SK-N-SH (cell line): ENCODE measurements at regions not wholly inside any gene's neighbourhood (a gene's known extent, or its start where the extent isn't known, plus 50 kb on each side); places are given as distances from the start of the nearest gene placed in this dataset.

Experiments
- CTCF ChIA-PET: fragments of 300-600, 350-600 bp; formaldehyde crosslinking; extraction: SDS; loops from one replicate; lab custom pipeline; 2021; lab: Yijun Ruan, JAX
- POLR2A ChIA-PET: fragments of 350-600 bp; sonication (Branson Sonifier 250); formaldehyde crosslinking; extraction: SDS; loops from one replicate; lab custom pipeline; 2020; ENCODE audit warnings: antibody characterized with exemption, inconsistent platforms; lab: Yijun Ruan, JAX
- DNase-seq: peaks from one replicate; pipeline ENCODE4 v3.0.0; 2012
- H2AFZ ChIP-seq: fragments of 200-600 bp; sonication (generic); 2 replicates; pipeline ENCODE4 v1.8.1; 2016; ENCODE audit warnings: antibody characterized with exemption, mild to moderate bottlenecking, low read depth
- H3F3A ChIP-seq: fragments of 200-600 bp; sonication (generic); replicated peaks from 2 replicates; pipeline ENCODE3; 2016; ENCODE audit warnings: antibody characterized with exemption, mild to moderate bottlenecking; ENCODE audit not compliant: insufficient read depth
- H3K27ac ChIP-seq, 2 experiments: fragments of 200-500 bp in 1 of 2; fragments of 200-600 bp in 1 of 2; sonication (Bioruptor generic) in 1 of 2; sonication (generic), shearing (Covaris generic) in 1 of 2; 2 replicates each; pipeline versions ENCODE4 v1.5.1 to v1.6.1; 2014 to 2016; ENCODE audit warnings: low read depth in 2 of 2, inconsistent platforms in 1 of 2, low read length in 1 of 2, mild to moderate bottlenecking in 1 of 2, mixed read lengths in 1 of 2
- H3K27me3 ChIP-seq: fragments of 200-600 bp; sonication (generic), shearing (Covaris generic); 2 replicates; pipeline ENCODE4 v1.6.1; 2016; ENCODE audit warnings: mixed run types; ENCODE audit not compliant: insufficient read depth
- H3K36me3 ChIP-seq, 2 experiments: fragments of 200-500 bp in 1 of 2; fragments of 200-600 bp in 1 of 2; sonication (Bioruptor generic) in 1 of 2; sonication (generic) in 1 of 2; replicated peaks in 1 of 2; 2 replicates each; pipeline versions ENCODE3 to v1.5.1; 2014 to 2016; ENCODE audit warnings: low read length in 1 of 2, mild to moderate bottlenecking in 1 of 2; ENCODE audit not compliant: insufficient read depth in 2 of 2, control insufficient read depth in 1 of 2
- H3K4me1 ChIP-seq, 2 experiments: fragments of 200-500 bp in 1 of 2; fragments of 200-600 bp in 1 of 2; sonication (Bioruptor generic) in 1 of 2; sonication (generic), shearing (Covaris generic) in 1 of 2; 2 replicates each; pipeline versions ENCODE4 v1.5.1 to v1.6.1; 2014 to 2016; ENCODE audit warnings: low read depth in 1 of 2, low read length in 1 of 2, mixed run types in 1 of 2; ENCODE audit not compliant: insufficient read depth in 2 of 2, control insufficient read depth in 1 of 2
- H3K4me2 ChIP-seq: fragments of 200-600 bp; sonication (generic), shearing (Covaris generic); 2 replicates; pipeline ENCODE4 v1.6.1; 2017; ENCODE audit warnings: mixed run types
- H3K4me3 ChIP-seq, 2 experiments: fragments of 200-500 bp in 1 of 2; fragments of 200-600 bp in 1 of 2; sonication (Bioruptor generic) in 1 of 2; sonication (generic), shearing (Covaris generic) in 1 of 2; 2 replicates each; pipeline versions ENCODE4 v1.5.1 to v1.8.1; 2014 to 2016; ENCODE audit warnings: low read depth in 2 of 2, inconsistent platforms in 1 of 2, low read length in 1 of 2, mild to moderate bottlenecking in 1 of 2, mixed read lengths in 1 of 2, moderate library complexity in 1 of 2
- H3K79me2 ChIP-seq: fragments of 200-600 bp; sonication (generic); 2 replicates; pipeline ENCODE4 v1.8.1; 2017; ENCODE audit warnings: mild to moderate bottlenecking; ENCODE audit not compliant: insufficient read depth
- H3K9ac ChIP-seq: fragments of 200-600 bp; sonication (generic); 2 replicates; pipeline ENCODE4 v1.6.1; 2017; ENCODE audit warnings: mixed run types
- H3K9me2 ChIP-seq: fragments of 200-600 bp; sonication (generic); 2 replicates; pipeline ENCODE4 v1.6.1; 2017; ENCODE audit warnings: mixed run types
- H3K9me3 ChIP-seq: fragments of 200-600 bp; sonication (generic); 2 replicates; pipeline ENCODE4 v1.6.1; 2017; ENCODE audit warnings: mixed run types, mild to moderate bottlenecking, moderate library complexity
- H4K20me1 ChIP-seq: fragments of 200-600 bp; sonication (generic); 2 replicates; pipeline ENCODE4 v1.6.1; 2017; ENCODE audit warnings: mild to moderate bottlenecking, mixed run types; ENCODE audit not compliant: insufficient read depth
- FOXJ3 ChIP-seq: sonication (generic); formaldehyde crosslinking; IDR thresholded peaks from 2 replicates; pipeline ENCODE4 v1.5.1; 2020; ENCODE audit warnings: mild to moderate bottlenecking, missing genetic modification reagents
- GABPA ChIP-seq: IDR thresholded peaks from 2 replicates; pipeline ENCODE4 v1.4.0; 2012; ENCODE audit warnings: low read depth, mild to moderate bottlenecking
- MEF2A ChIP-seq: IDR thresholded peaks from 2 replicates; pipeline ENCODE4 v1.4.0; 2012; ENCODE audit warnings: low read depth, borderline replicate concordance
- NFIC ChIP-seq: IDR thresholded peaks from 2 replicates; pipeline ENCODE4 v1.4.0; 2012; ENCODE audit warnings: borderline replicate concordance
- NRF1 ChIP-seq: IDR thresholded peaks from 2 replicates; pipeline ENCODE4 v1.6.1; 2012; ENCODE audit warnings: low read depth, mild to moderate bottlenecking, low read length
- POLR2AphosphoS5 ChIP-seq: IDR thresholded peaks from 2 replicates; pipeline ENCODE4 v1.6.1; 2012; ENCODE audit warnings: low read depth, low read length
- TAF1 ChIP-seq: IDR thresholded peaks from 2 replicates; pipeline ENCODE4 v1.6.1; 2012; ENCODE audit warnings: low read depth, mild to moderate bottlenecking, low read length, moderate library complexity, borderline replicate concordance
- WGBS: methylation state at CpG from one replicate; pipeline ENCODE4 v1.1.6; 2017; ENCODE audit warnings: low lambda C conversion rate; 5-methylcytosine and 5-hydroxymethylcytosine counted together
- TF ChIP-seq, protein P1 (sequence below): IDR thresholded peaks from 2 replicates; pipeline ENCODE4 v1.4.0; 2012; ENCODE audit warnings: low read depth
- TF ChIP-seq, protein P2 (sequence below): IDR thresholded peaks from 2 replicates; pipeline ENCODE4 v1.6.1; 2012; ENCODE audit warnings: mild to moderate bottlenecking, low read depth, low read length, moderate library complexity

DNA sequence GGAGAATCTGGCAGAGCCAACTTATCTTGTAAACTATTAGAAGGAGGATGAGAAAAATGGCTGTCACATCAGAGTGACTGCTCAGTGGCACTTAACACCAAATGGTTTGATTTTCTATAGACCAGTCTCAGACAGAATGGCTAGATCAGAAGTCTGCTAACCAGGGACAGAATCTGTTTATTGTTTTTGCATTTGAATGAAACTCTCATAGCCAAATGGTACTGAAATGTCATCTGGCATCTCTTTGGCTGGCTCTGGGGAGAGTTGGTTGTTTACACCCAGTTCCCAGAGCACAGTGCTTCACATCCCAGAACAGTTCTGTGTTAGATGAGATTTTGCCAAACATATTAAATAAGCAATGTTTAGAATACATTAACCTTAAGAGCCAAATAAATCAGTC is 106.6 kb upstream of the HMHB1 start (continued):
- TF ChIP-seq, protein P1, sequence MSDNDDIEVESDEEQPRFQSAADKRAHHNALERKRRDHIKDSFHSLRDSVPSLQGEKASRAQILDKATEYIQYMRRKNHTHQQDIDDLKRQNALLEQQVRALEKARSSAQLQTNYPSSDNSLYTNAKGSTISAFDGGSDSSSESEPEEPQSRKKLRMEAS, result no peak

DNA sequence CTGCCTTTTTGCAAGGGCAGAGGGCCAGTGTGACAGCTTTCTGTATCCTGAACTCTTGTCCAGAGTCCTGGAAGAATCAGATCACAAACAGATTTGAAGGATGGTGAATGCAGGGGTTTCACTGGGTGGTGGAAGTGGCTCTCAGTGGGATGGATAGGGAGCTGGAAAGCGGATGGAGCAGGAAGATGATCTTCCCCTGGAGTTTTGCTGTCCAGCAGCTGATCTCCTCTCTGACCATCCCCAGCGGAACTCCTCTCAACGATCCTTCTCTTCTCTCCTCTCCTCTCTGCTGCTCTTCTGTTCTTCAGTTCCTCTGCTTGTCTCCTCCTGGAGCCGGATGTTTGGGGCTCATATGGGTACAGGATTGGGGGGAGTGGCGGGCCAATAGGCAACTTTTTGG is 108.3 kb upstream of the HMHB1 start:
- no peaks in the 10 kb centered on the region for H3K36me3 ChIP-seq
- no peak for TF ChIP-seq GABPA
- TF ChIP-seq, protein P2, sequence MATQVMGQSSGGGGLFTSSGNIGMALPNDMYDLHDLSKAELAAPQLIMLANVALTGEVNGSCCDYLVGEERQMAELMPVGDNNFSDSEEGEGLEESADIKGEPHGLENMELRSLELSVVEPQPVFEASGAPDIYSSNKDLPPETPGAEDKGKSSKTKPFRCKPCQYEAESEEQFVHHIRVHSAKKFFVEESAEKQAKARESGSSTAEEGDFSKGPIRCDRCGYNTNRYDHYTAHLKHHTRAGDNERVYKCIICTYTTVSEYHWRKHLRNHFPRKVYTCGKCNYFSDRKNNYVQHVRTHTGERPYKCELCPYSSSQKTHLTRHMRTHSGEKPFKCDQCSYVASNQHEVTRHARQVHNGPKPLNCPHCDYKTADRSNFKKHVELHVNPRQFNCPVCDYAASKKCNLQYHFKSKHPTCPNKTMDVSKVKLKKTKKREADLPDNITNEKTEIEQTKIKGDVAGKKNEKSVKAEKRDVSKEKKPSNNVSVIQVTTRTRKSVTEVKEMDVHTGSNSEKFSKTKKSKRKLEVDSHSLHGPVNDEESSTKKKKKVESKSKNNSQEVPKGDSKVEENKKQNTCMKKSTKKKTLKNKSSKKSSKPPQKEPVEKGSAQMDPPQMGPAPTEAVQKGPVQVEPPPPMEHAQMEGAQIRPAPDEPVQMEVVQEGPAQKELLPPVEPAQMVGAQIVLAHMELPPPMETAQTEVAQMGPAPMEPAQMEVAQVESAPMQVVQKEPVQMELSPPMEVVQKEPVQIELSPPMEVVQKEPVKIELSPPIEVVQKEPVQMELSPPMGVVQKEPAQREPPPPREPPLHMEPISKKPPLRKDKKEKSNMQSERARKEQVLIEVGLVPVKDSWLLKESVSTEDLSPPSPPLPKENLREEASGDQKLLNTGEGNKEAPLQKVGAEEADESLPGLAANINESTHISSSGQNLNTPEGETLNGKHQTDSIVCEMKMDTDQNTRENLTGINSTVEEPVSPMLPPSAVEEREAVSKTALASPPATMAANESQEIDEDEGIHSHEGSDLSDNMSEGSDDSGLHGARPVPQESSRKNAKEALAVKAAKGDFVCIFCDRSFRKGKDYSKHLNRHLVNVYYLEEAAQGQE, result 0 out of 2 replicates have a peak, but pooled peaks have one; percentile 51
- TF ChIP-seq, all 33 proteins: peak for 1
- Histone ChIP-seq H3K4me3 (no peak overlapping the region), H3K27ac (no peak overlapping the region), H3K9me2 (no peaks in the 10 kb centered on the region), H3K27me3 (no peaks in the 10 kb centered on the region), H3K9ac (no peak overlapping the region), H4K20me1 (no peaks in the 10 kb centered on the region), H3K9me3 (no peaks in the 10 kb centered on the region), H3K4me1 (no peaks in the 10 kb centered on the region), H3F3A (no peaks in the 10 kb centered on the region), H3K79me2 (no peaks in the 10 kb centered on the region), H3K4me2 (no peak overlapping the region), H2AFZ (no peak overlapping the region)
- POLR2A ChIA-PET, result no interaction called here
- no peak for DNase-seq
- 95% methylated on average over 5 of the region's 5 CpGs for WGBS
- CTCF ChIA-PET, result no interaction called here

DNA sequence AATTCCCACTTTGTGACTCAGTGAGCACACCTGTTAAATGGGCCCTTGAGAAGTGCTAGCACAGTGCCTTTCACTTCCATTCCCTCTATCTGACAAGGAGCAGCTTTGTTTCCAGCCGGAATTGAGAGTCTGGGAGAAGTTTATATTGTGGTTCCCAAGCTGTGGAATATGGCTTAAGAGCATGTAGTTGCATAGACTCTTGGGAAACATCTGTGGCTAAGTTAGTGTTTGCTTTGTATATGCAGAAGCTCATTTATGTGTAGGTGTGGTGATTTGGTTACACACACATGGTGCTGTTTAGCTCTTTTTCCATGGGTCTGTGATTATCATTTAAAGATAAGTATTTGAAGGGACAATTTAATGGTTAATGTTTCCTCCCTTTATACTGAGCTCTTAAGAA is 110.5 kb upstream of the HMHB1 start:
- Histone ChIP-seq H3K4me2 (no peak overlapping the region), H3K79me2 (no peaks in the 10 kb centered on the region), H3K4me1 (no peaks in the 10 kb centered on the region), H3K9me3 (no peaks in the 10 kb centered on the region), H3F3A (no peaks in the 10 kb centered on the region), H3K9ac (no peak overlapping the region), H3K36me3 (no peaks in the 10 kb centered on the region), H3K27ac (no peak overlapping the region), H4K20me1 (no peaks in the 10 kb centered on the region), H3K27me3 (no peaks in the 10 kb centered on the region), H3K4me3 (no peak overlapping the region), H3K9me2 (no peaks in the 10 kb centered on the region), H2AFZ (no peak overlapping the region)
- ChIA-PET POLR2A (no interaction called here), CTCF (interaction anchor here (0.6 to 1.2 kb wide), 2 partner anchors 12 to 298 kb away, joined by 3 read pairs; no protein-coding TSS in a partner anchor)
- TF ChIP-seq POLR2AphosphoS5, result no peak
- TF ChIP-seq, protein P2, result no peak
- no peak for TF ChIP-seq FOXJ3 (CRISPR knock-in tag)
- no peak for TF ChIP-seq TAF1
- TF ChIP-seq NRF1, result no peak
- no peak for TF ChIP-seq MEF2A
- no peak for TF ChIP-seq NFIC
- no peak for DNase-seq
- WGBS, result 86% methylated on average over 1 of the region's 1 CpG
